ENCODE measurements at regions not wholly inside any gene's neighbourhood (a gene's known extent, or its start where the extent isn't known, plus 50 kb on each side); places are given as distances from the start of the nearest gene placed in this dataset.

DNA sequence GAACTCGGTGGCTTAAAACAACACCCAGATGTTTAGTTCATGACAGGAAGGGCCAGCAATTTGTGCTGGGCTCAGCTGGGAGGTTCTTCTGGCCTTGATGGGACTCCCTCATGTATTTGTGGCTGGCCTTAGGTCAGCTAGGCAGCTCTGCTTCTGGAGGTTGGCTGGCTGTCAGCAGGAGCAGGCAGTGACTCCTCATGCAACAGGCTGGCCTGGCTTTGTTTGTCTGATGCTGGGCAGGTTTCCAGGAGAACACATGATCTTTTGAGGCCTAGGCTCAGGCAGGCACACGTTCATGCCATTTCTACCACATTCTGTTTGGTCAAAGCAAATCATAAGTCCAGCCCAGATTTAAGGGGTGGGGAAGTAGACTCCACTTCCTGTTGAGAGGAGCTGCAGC is 571.2 kb downstream of the TBC1D22A start:
- TF ChIP-seq, protein P1, sequence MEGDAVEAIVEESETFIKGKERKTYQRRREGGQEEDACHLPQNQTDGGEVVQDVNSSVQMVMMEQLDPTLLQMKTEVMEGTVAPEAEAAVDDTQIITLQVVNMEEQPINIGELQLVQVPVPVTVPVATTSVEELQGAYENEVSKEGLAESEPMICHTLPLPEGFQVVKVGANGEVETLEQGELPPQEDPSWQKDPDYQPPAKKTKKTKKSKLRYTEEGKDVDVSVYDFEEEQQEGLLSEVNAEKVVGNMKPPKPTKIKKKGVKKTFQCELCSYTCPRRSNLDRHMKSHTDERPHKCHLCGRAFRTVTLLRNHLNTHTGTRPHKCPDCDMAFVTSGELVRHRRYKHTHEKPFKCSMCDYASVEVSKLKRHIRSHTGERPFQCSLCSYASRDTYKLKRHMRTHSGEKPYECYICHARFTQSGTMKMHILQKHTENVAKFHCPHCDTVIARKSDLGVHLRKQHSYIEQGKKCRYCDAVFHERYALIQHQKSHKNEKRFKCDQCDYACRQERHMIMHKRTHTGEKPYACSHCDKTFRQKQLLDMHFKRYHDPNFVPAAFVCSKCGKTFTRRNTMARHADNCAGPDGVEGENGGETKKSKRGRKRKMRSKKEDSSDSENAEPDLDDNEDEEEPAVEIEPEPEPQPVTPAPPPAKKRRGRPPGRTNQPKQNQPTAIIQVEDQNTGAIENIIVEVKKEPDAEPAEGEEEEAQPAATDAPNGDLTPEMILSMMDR (IDR thresholded peaks at IDR 0.05; ENCODE audit: insufficient read depth, low read length, poor library complexity, severe bottlenecking) = no peak
- no peak for TF ChIP-seq EZH2phosphoT487 (conservative IDR thresholded peaks at IDR 0.05; ENCODE audit: low read length)
